GM10266 (cell line): ENCODE measurements at regions not wholly inside any gene's neighbourhood (a gene's known extent, or its start where the extent isn't known, plus 50 kb on each side); places are given as distances from the start of the nearest gene placed in this dataset.

ENCODE experiments used
- DNase-seq: peaks from one replicate; pipeline ENCODE4 v3.0.0; 2012; ENCODE audit errors: extremely low spot score
- TF ChIP-seq, protein P1 (sequence below): IDR thresholded peaks from 2 replicates; pipeline ENCODE4 v1.5.1; 2012; ENCODE audit warnings: mild to moderate bottlenecking, low read depth; ENCODE audit not compliant: control insufficient read depth, insufficient read depth; ENCODE audit errors: missing control alignments

GRCh38 chr21:27190601-27191000 lies 223.7 kb upstream of the ADAMTS5 start:
- TF ChIP-seq, protein P1, sequence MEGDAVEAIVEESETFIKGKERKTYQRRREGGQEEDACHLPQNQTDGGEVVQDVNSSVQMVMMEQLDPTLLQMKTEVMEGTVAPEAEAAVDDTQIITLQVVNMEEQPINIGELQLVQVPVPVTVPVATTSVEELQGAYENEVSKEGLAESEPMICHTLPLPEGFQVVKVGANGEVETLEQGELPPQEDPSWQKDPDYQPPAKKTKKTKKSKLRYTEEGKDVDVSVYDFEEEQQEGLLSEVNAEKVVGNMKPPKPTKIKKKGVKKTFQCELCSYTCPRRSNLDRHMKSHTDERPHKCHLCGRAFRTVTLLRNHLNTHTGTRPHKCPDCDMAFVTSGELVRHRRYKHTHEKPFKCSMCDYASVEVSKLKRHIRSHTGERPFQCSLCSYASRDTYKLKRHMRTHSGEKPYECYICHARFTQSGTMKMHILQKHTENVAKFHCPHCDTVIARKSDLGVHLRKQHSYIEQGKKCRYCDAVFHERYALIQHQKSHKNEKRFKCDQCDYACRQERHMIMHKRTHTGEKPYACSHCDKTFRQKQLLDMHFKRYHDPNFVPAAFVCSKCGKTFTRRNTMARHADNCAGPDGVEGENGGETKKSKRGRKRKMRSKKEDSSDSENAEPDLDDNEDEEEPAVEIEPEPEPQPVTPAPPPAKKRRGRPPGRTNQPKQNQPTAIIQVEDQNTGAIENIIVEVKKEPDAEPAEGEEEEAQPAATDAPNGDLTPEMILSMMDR, result no peak
- no peak for DNase-seq

GRCh38 chr21:27189870-27190269 lies 223.0 kb upstream of the ADAMTS5 start:
- TF ChIP-seq, protein P1, result no peak
- no peak for DNase-seq

- TF ChIP-seq, protein P1, result no peak
- no peak for DNase-seq
Measured at GRCh38 chr21:27173053-27173452, 206.2 kb upstream of the ADAMTS5 start.

- TF ChIP-seq, protein P1, result no peak
- no peak for DNase-seq
Measured at GRCh38 chr21:27171707-27172106, 204.8 kb upstream of the ADAMTS5 start.

DNA sequence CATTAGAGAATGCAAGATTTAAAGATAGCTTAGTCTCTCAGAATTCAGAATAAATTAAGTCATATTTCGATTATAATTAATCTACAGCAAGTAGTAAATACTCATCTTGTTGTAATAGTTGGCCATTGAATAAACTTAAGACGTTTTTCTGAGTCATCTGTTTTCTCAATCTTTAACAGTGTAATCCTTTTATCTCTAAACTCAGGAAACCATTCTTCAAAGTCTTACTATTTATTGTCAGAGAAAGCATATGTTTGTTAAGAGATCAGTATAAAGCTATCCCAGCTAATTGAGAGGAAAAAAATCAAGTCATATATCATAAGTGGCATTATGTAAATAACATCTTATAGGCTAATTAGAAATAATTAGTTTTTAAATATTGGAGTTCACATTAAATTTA lies 201.2 kb upstream of the ADAMTS5 start:
- no peak for DNase-seq
- TF ChIP-seq, protein P1, result no peak

GRCh38 chr21:27164208-27165177 lies 197.6 kb upstream of the ADAMTS5 start:
- DNase-seq, result no peak

GRCh38 chr21:27158967-27159366 lies 192.1 kb upstream of the ADAMTS5 start:
- DNase-seq, result no peak
- TF ChIP-seq, protein P1, result no peak

More at GRCh38 chr21:27164208-27165177, 197.6 kb upstream of the ADAMTS5 start:
- TF ChIP-seq, protein P1, result no peak
